NCI-H2227 (cell line): ENCODE measurements at regions not wholly inside any gene's neighbourhood (a gene's known extent, or its start where the extent isn't known, plus 50 kb on each side); places are given as distances from the start of the nearest gene placed in this dataset.
"Not testable (repeated sequence)": the region's sequence is repeated elsewhere in the genome, so short reads cannot be mapped to it uniquely, and the experiment has no call there.

ENCODE experiments used
- DNase-seq: peaks from one replicate; lab custom pipeline; 2025; ENCODE audit not compliant: unreplicated experiment; lab: John Stamatoyannopoulos, UW

DNA sequence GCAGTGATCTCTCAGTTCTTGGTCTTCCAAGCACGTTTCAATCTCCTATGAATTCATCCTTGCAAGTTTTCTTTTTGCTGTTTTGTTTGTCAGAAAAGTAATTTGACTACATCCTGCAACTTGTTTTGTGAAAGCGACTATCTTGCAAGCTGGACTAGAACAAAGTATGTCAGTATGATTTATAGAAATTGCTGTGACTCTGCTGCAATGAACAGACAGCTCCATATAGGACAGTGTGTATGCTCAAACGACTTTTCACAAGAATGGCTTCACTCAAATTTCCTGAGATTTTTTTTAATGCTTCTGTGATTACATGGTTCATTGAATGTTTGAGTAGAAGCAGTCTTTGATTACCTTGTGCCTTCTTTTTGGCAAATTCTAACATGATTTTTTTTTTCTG is 123.5 kb upstream of the TRHDE start:
- peak; percentile 10 for DNase-seq

GRCh38 chr12:72162875-72163274 is 109.3 kb upstream of the TRHDE start:
- no peak for DNase-seq

DNA sequence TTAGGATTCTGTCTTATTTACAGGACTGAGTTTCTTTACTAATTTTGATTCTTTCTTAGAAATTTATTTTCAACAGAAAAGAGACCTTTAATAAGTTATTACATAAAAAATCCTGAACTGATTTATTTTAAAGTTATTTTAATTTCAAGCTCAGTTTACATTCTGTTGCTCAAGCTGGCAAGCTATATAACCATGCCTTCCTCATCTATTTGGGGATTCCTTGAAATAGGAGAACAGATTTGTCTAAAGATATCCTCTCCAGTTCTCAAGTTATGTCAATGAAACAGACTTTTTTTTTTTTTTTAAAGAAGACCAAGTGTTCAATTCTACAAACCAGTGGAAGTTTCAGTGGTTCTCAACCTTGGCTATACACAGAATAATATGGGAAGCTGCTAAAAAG is 103.3 kb upstream of the TRHDE start:
- no peak for DNase-seq

DNA sequence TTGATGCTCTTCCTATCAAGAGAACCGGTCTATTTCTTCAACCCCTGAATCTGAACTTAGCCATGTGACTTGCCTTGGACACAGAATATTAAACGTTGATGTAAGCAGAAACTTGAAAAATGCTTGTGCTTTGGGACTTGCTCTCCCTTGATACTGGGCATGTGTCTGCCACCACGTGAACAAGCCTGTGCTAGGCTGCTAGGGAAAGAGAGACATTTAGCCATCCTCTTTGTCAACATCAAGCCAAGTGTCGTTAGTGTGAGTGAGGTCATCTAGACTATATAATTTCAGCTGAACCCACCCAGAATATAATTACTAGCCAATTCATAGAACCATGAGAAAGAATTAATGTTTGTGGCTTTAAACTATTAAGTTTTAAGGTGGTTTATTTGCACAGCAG is 98.2 kb upstream of the TRHDE start:
- DNase-seq = no peak

DNA sequence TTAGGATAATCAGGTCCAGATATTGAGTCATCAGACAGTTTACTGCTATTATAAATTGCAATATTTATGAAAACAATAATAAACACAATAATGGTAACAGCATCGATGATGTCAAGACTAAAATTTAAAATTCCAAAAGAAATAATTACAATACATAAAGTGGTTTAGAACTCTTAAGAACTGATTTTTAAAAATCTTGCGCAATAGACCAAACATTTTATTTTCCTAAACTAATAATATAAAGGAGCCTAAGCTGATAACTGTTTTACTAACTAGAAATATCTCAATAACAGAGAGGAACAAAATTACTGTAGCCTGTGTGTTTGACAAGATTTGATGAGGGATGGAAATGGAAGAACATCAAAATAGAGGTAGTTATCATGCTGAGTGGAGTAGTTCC is 93.9 kb upstream of the TRHDE start:
- no peak for DNase-seq

GRCh38 chr12:72178871-72179270 is 93.3 kb upstream of the TRHDE start:
- DNase-seq = no peak

DNA sequence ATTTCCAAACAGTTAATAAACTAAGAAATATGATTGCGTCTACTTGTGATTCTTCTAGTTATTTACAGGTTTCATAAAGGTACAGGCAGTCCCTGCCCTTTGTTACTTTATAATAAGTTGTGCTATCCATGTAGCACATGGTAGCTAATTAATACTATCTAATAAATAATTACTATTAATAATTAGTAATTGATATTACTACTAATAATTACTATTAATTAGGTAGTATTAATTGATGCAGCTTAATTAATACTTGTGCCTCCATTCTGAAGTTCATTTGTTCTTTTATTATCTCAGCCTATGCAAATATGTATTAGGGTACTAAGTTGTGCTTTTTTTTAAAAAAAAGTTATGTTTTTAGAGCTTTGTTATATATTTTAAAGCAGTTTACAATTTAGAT is 92.3 kb upstream of the TRHDE start:
- no peak for DNase-seq

GRCh38 chr12:72184971-72185533 is 87.1 kb upstream of the TRHDE start:
- DNase-seq = not testable (repeated sequence)

- no peak for DNase-seq
Measured at GRCh38 chr12:72189266-72189665, 82.9 kb upstream of the TRHDE start.

DNA sequence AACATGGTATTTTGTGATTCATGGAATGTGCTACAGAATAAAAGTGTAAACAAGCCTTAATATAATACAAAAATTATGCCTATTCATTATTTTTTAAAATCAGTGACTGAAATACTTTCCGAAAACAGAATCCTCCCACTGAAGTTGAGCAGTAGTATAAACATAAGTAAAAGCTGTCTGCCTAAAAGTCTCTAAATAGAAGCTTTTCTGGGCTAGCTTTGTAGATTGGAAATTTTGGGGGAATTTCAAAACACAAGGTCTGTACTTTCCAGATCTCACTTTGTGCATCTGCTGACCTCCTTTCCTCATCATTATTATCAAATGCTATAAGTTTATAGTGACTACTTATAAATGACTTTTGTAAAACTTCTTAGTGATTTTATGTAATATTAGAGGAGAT is 80.4 kb upstream of the TRHDE start:
- DNase-seq = no peak

DNA sequence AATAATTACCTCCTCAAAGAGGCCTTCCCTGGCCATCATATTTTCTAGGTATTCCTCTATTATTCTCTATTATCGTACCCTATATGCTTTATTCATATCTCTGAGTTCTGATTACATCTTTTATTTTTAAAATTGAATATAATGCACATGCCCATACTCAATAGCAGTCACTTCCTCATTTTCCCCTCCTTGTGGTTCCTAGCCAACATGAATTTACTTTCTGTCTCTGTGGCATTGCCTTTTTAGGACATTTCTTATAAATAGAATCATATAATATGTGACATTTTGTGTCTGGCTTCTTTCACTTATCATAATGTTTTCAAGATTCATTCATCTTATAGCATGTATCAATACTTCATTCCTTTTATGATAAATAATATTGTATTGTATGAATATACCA is 74.4 kb upstream of the TRHDE start:
- no peak for DNase-seq

- no peak for DNase-seq
Measured at GRCh38 chr12:72201457-72201856, 70.7 kb upstream of the TRHDE start.

GRCh38 chr12:72203764-72204335 is 68.3 kb upstream of the TRHDE start:
- DNase-seq = no peak

- no peak for DNase-seq
Measured at GRCh38 chr12:72207079-72207478, 65.1 kb upstream of the TRHDE start.

DNA sequence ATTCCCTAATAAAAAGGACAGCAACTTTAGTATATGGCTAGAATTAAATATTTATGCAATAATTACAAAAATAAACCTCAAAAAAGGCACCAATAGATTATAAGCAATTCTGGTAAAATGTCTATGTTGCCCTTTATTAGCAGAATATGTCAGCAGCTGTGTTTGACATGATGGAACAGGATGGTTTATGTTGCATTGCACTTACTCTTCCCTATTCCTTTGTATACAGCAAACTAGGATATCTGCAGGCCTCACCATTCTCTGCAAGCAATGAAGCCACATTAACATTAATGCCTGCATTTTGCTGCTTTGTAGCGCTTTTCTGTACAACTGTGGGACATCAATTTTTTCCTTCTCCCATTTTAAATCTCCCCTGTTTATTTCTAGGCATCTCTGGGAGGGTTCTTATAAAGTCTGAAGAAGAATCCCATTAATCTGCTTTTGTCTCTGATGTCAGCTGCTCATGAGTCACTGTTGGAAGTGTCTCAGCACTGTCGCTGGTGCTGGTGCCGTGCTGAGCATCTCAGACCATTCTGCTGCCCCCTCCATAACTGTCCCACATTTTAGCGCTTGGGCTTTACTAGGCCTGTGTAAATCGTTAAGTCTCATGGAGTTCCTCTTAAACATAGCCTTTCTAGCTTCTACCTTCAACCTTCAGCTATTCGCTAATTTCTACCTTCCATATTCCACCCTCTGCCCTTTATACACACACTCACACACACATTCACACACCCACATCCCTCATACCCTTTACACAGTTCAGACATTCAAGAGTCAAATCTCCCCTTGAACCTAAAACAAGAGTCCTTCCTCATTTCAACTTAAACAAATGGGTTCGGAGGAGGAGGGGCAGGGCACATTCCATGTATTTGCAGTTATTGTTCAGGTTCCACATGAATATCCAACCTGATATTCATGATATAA is 64.4 kb upstream of the TRHDE start:
- no peak for DNase-seq

DNA sequence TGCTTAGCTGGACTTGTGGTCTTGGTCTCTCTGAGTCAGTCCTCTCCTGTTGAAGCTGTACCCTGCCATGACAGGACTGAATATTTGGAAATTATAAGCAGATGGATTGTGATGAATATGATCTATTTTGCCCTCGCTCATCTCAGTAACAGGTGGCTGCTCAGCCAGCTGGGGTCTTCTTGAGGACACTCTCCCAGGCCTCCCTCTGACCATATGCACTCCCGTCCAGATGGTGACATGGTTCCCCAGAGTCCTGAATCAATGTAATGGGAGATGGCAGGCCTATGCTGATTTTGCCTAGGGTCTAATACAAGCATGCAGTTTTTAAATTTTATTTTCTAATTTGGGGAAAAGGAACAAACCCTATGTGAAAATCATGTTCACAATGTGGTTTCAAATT is 63.1 kb upstream of the TRHDE start:
- no peak for DNase-seq

DNA sequence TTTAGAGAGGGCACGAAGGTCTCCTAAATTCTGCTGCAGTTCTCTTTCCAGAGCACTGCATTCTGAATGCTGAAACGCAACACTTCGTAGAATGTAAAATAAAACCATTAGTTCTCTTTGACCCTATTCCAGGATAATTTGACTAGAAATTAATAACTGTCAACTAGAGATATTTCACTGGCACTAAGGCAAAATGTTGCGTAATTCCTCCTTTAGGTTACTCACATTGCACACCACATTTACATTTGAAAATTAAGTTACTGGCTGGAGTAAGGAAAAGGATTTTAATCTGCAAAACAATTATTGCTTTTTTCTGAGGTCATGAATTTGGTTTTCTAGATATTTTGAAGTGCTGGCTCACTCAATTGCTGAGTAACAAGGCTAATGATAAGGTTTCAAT is 58.0 kb upstream of the TRHDE start:
- DNase-seq = no peak

DNA sequence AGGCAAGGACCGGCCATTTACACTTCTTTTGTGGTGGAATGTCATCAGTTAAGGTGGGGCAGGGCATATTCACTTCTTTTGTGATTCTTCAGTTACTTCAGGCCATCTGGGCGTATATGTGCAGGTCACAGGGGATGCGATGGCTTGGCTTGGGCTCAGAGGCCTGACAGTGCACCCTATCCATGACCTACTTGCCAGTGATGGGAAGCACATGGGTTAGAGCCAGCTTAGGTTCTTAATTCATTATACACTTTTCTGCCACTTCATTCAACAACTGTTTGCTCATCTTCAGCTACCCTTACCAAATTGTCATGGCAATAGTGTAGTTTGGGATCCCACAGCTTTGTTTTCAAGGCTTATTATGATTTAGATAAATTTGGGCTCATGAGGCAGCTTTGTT is 56.9 kb upstream of the TRHDE start:
- DNase-seq = not testable (repeated sequence)

- no peak for DNase-seq
Measured at GRCh38 chr12:72219937-72220336, 52.2 kb upstream of the TRHDE start.
